IMR-90 (cell line): ENCODE measurements at regions not wholly inside any gene's neighbourhood (a gene's known extent, or its start where the extent isn't known, plus 50 kb on each side); places are given as distances from the start of the nearest gene placed in this dataset.

Experiments
- ATAC-seq: fragments of 200-7000 bp; cut with Tn5 transposase; 2 replicates; pipeline ENCODE4 v1.9.1; 2020; ENCODE audit warnings: low read depth, mild to moderate bottlenecking, moderate library complexity
- BruUV-seq: library from RNA; stranded (reverse); fragments of 400-500 nt; replicated peaks from 2 replicates; lab custom pipeline; 2021; lab: Mats Ljungman, UMichigan
- CTCF ChIA-PET: fragments of 300-600 bp; formaldehyde crosslinking; extraction: SDS; loops from one replicate; lab custom pipeline; 2021; ENCODE audit warnings: antibody characterized with exemption; lab: Yijun Ruan, JAX
- POLR2A ChIA-PET: fragments of 300-600 bp; sonication (Branson Sonifier 250); formaldehyde crosslinking; loops from one replicate; lab custom pipeline; 2022; ENCODE audit warnings: antibody characterized with exemption; ENCODE audit not compliant: unreplicated experiment; lab: Charles Lee
- DNase-seq: peaks from one replicate; pipeline ENCODE4 v3.0.0; 2013
- H2AFZ ChIP-seq: replicated peaks from 2 replicates; pipeline ENCODE3; 2013; ENCODE audit warnings: low read length, mild to moderate bottlenecking; ENCODE audit not compliant: poor library complexity
- H2AK5ac ChIP-seq: 2 replicates; pipeline ENCODE4 v1.6.1; 2013; ENCODE audit warnings: low read depth, low read length, inconsistent platforms
- H2AK9ac ChIP-seq: replicated peaks from 2 replicates; pipeline ENCODE3; 2013; ENCODE audit warnings: mild to moderate bottlenecking, low read depth, low read length, moderate library complexity; ENCODE audit not compliant: poor library complexity
- H2BK120ac ChIP-seq: 2 replicates; pipeline ENCODE4 v1.6.1; 2013; ENCODE audit warnings: low read depth, low read length, inconsistent platforms
- H2BK15ac ChIP-seq: 3 replicates; pipeline ENCODE4 v1.6.1; 2013; ENCODE audit warnings: low read depth, low read length, inconsistent platforms
- H2BK20ac ChIP-seq: 2 replicates; pipeline ENCODE4 v1.6.1; 2013; ENCODE audit warnings: low read depth, mild to moderate bottlenecking, inconsistent platforms, low read length, moderate library complexity
- H2BK5ac ChIP-seq: 2 replicates; pipeline ENCODE4 v1.6.1; 2013; ENCODE audit warnings: mild to moderate bottlenecking, low read depth, low read length, inconsistent platforms; ENCODE audit not compliant: poor library complexity, severe bottlenecking
- H3K14ac ChIP-seq: replicated peaks from 2 replicates; pipeline ENCODE4 v1.6.1; 2013; ENCODE audit warnings: low read depth, low read length, inconsistent platforms
- H3K18ac ChIP-seq: 2 replicates; pipeline ENCODE4 v1.6.1; 2013; ENCODE audit warnings: low read depth, low read length, control low read depth
- H3K23ac ChIP-seq: 2 replicates; pipeline ENCODE4 v1.6.1; 2013; ENCODE audit warnings: low read depth, low read length, inconsistent platforms
- H3K27ac ChIP-seq: 2 replicates; pipeline ENCODE4 v1.5.1; 2013; ENCODE audit warnings: mild to moderate bottlenecking, control low read depth, low read length; ENCODE audit not compliant: insufficient read depth
- H3K27me3 ChIP-seq: 2 replicates; pipeline ENCODE4 v1.6.1; 2013; ENCODE audit warnings: low read length; ENCODE audit not compliant: control insufficient read depth, insufficient read depth
- H3K36me3 ChIP-seq: 2 replicates; pipeline ENCODE4 v1.6.1; 2013; ENCODE audit warnings: low read length, mixed read lengths; ENCODE audit not compliant: control insufficient read depth, insufficient read depth
- H3K4ac ChIP-seq: 2 replicates; pipeline ENCODE4 v1.6.1; 2013; ENCODE audit warnings: low read depth, low read length, inconsistent platforms
- H3K4me1 ChIP-seq: 2 replicates; pipeline ENCODE4 v1.6.1; 2013; ENCODE audit warnings: low read length, mixed read lengths; ENCODE audit not compliant: control insufficient read depth, insufficient read depth
- H3K4me2 ChIP-seq: 2 replicates; pipeline ENCODE4 v1.6.1; 2013; ENCODE audit warnings: low read depth, mild to moderate bottlenecking, control low read depth, low read length, moderate library complexity
- H3K4me3 ChIP-seq: 2 replicates; pipeline ENCODE4 v1.5.1; 2013; ENCODE audit warnings: low read depth, mild to moderate bottlenecking, control low read depth, low read length, moderate library complexity; ENCODE audit not compliant: insufficient read depth
- H3K56ac ChIP-seq: 2 replicates; pipeline ENCODE4 v1.6.1; 2013; ENCODE audit warnings: low read length, inconsistent platforms; ENCODE audit not compliant: insufficient read depth; ENCODE audit errors: extremely low read depth
- H3K79me1 ChIP-seq, 2 experiments: 2 replicates each; pipeline ENCODE4 v1.6.1; 2013; ENCODE audit warnings: low read length in 2 of 2, inconsistent platforms in 1 of 2, low read depth in 1 of 2
- H3K9ac ChIP-seq: 2 replicates; pipeline ENCODE4 v1.6.1; 2013; ENCODE audit warnings: low read depth, low read length, control low read depth
- H3K9me1 ChIP-seq: 2 replicates; pipeline ENCODE4 v1.6.1; 2013; ENCODE audit warnings: low read length, inconsistent platforms; ENCODE audit not compliant: insufficient read depth
- H3K9me3 ChIP-seq: 2 replicates; pipeline ENCODE4 v1.6.1; 2013; ENCODE audit warnings: low read length; ENCODE audit not compliant: control insufficient read depth, insufficient read depth
- H4K20me1 ChIP-seq: 2 replicates; pipeline ENCODE4 v1.6.1; 2013; ENCODE audit warnings: low read length, inconsistent platforms; ENCODE audit not compliant: insufficient read depth
- H4K5ac ChIP-seq: 2 replicates; pipeline ENCODE4 v1.6.1; 2013; ENCODE audit warnings: mild to moderate bottlenecking, low read depth, low read length, control low read depth
- H4K8ac ChIP-seq, 2 experiments: 2 replicates each; pipeline ENCODE4 v1.6.1; 2013; ENCODE audit warnings: low read depth in 2 of 2, low read length in 2 of 2, control low read depth in 1 of 2, inconsistent platforms in 1 of 2
- H4K91ac ChIP-seq: 2 replicates; pipeline ENCODE4 v1.6.1; 2013; ENCODE audit warnings: low read depth, low read length, inconsistent platforms; ENCODE audit not compliant: insufficient read depth
- BHLHE40 ChIP-seq: fragments of 150-350 bp; IDR thresholded peaks from 2 replicates; pipeline ENCODE4 v1.6.1; 2016; ENCODE audit warnings: mild to moderate bottlenecking, low read depth, low read length
- CEBPB ChIP-seq: IDR thresholded peaks from 2 replicates; pipeline ENCODE4 v1.6.1; 2012; ENCODE audit warnings: low read depth, low read length, improper control_type of control experiment
- ELK1 ChIP-seq: fragments of 150-350 bp; IDR thresholded peaks from 2 replicates; pipeline ENCODE4 v1.6.1; 2016; ENCODE audit warnings: low read depth, mild to moderate bottlenecking, low read length, moderate library complexity, borderline replicate concordance
- MXI1 ChIP-seq: IDR thresholded peaks from 2 replicates; pipeline ENCODE4 v1.6.1; 2012; ENCODE audit warnings: low read depth, mild to moderate bottlenecking, low read length, moderate library complexity, borderline replicate concordance
- POLR2A ChIP-seq: IDR thresholded peaks from 2 replicates; pipeline ENCODE4 v1.6.1; 2012; ENCODE audit warnings: mild to moderate bottlenecking, low read depth, low read length
- WGBS, 2 experiments: methylation state at CpG; one replicate each; pipeline versions ENCODE4 v1.1.5 to v1.1.7; 2013; ENCODE audit warnings: missing lambda C conversion rate in 2 of 2; ENCODE audit not compliant: insufficient read length in 1 of 2; ENCODE audit errors: extremely low coverage in 2 of 2; 5-methylcytosine and 5-hydroxymethylcytosine counted together
- dilution Hi-C: fragments of 300-500 bp; cut with HindIII; formaldehyde crosslinking; loops from one replicate; pipeline ENCODE4 v1.14.3; 2018; ENCODE audit warnings: low sequenced_read_pairs; ENCODE audit not compliant: unreplicated experiment
- in situ Hi-C: fragments of 300-500 bp; cut with MboI; formaldehyde crosslinking; loops from 3 replicates; pipeline ENCODE4 v1.14.3; 2019; ENCODE audit warnings: low sequenced_read_pairs, inconsistent platforms, mixed read lengths
- intact Hi-C: fragments of 100-400 bp; cut with micrococcal nuclease; formaldehyde crosslinking; loops from 2 replicates; pipeline ENCODE4 v1.10.0; 2022

GRCh38 chr5:143890487-143890886, 78.5 kb downstream of the HMHB1 start:
- TF ChIP-seq POLR2A (no peak), CEBPB (no peak), BHLHE40 (no peak), MXI1 (no peak), ELK1 (no peak)
- Histone ChIP-seq H2BK15ac (no peak overlapping the region), H3K36me3 (no peaks in the 10 kb centered on the region), H3K23ac (0 out of 2 replicates have a peak overlapping the region, but pooled peaks have one; percentile 19), H3K27me3 (no peaks in the 10 kb centered on the region), H3K4me3 (no peak overlapping the region), H3K4me2 (no peak overlapping the region), H2BK120ac (no peak overlapping the region), H2AK9ac (no peak overlapping the region), H3K14ac (no peak overlapping the region), H4K8ac (no peak overlapping the region; a peak in 1 of 4 replicates), H2BK20ac (no peak overlapping the region), H2BK5ac (no peak overlapping the region), H3K56ac (no peak overlapping the region), H3K79me1 (no peaks in the 10 kb centered on the region), H3K18ac (no peak overlapping the region), H3K4me1 (peaks cover 17% of the 10 kb centered on the region), H3K9me1 (peaks cover 6% of the 10 kb centered on the region; the same call in 1 of the 2 replicates), H3K9me3 (no peaks in the 10 kb centered on the region), H4K20me1 (no peaks in the 10 kb centered on the region), H4K91ac (no peak overlapping the region), H4K5ac (no peak overlapping the region), H3K9ac (no peak overlapping the region), H2AK5ac (no peak overlapping the region), H2AFZ (no peak overlapping the region), H3K27ac (no peak overlapping the region), H3K4ac (peak overlapping the region; percentile 0; the same call in 1 of the 2 replicates)
- ChIA-PET CTCF (interaction anchor here (0.5 to 0.7 kb wide), 2 partner anchors 77 to 88 kb away, joined by 3 read pairs; no protein-coding TSS in a partner anchor), POLR2A (interaction anchor here (0.6 kb wide), 1 partner anchor 251 kb away, joined by 9 read pairs; no protein-coding TSS in a partner anchor)
- BruUV-seq, result no TSS peak
- no CpG with 5 or more reads among the region's 3 CpGs for WGBS, 2 experiments
- dilution Hi-C loops (no loop called here), in situ Hi-C loops (no loop called here), intact Hi-C loops (no loop called here)
- ATAC-seq (no peak), DNase-seq (no peak)
